ENCODE measurements at regions not wholly inside any gene's neighbourhood (a gene's known extent, or its start where the extent isn't known, plus 50 kb on each side); places are given as distances from the start of the nearest gene placed in this dataset.

DNA sequence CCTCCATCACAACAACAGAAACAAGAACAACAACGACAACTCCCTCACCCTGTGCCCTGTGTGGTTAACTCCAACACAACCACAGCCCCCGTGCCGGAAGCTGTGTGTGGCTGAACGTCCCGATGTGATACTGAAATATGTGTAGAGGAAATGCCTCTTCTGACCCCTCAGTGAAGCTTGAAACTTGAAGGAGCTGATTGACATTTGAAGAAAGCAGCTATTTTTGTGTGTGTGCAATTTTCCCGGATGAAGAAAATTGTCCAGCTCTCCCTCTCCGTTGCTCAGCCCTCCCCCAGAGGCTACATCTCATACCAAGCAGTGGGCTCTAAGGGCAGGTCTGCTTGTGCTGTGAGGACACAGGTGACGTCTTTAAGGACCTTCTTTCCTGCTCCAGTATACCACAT is 173.8 kb downstream of the ICOS start:
- no peak overlapping the region for H3K27ac ChIP-seq (ENCODE audit: low read depth, low read length, poor library complexity, severe bottlenecking)
- no peaks in the 10 kb centered on the region for H3K9me3 ChIP-seq (ENCODE audit: low read length)
- H3K4me2 ChIP-seq (ENCODE audit: low read length), result peak overlapping the region; percentile 34
- H3K4me1 ChIP-seq (ENCODE audit: insufficient read depth, low read length, poor library complexity, severe bottlenecking), result peaks cover 14% of the 10 kb centered on the region
- peak; percentile 50 for DNase-seq (ENCODE audit: low spot score)
- H3K4me3 ChIP-seq (ENCODE audit: low read depth, low read length, poor library complexity, severe bottlenecking), result peak overlapping the region; percentile 9
- no TSS peak for BruUV-seq (replicated peaks)
- no peaks in the 10 kb centered on the region for H3K79me2 ChIP-seq (ENCODE audit: insufficient read depth, low read depth, low read length)
- TF ChIP-seq EZH2phosphoT487 (IDR thresholded peaks at IDR 0.05; ENCODE audit: borderline replicate concordance, low read depth, low read length), result no peak
- TF ChIP-seq, protein P1, sequence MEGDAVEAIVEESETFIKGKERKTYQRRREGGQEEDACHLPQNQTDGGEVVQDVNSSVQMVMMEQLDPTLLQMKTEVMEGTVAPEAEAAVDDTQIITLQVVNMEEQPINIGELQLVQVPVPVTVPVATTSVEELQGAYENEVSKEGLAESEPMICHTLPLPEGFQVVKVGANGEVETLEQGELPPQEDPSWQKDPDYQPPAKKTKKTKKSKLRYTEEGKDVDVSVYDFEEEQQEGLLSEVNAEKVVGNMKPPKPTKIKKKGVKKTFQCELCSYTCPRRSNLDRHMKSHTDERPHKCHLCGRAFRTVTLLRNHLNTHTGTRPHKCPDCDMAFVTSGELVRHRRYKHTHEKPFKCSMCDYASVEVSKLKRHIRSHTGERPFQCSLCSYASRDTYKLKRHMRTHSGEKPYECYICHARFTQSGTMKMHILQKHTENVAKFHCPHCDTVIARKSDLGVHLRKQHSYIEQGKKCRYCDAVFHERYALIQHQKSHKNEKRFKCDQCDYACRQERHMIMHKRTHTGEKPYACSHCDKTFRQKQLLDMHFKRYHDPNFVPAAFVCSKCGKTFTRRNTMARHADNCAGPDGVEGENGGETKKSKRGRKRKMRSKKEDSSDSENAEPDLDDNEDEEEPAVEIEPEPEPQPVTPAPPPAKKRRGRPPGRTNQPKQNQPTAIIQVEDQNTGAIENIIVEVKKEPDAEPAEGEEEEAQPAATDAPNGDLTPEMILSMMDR (conservative IDR thresholded peaks at IDR 0.05; ENCODE audit: low read length), result no peak
- CTCF ChIA-PET (ENCODE audit: unreplicated experiment), result no interaction called here
- POLR2A ChIA-PET, result interaction anchor here (0.6 kb wide), 1 partner anchor 1006 kb away, joined by 4 read pairs; no protein-coding TSS in a partner anchor
- H2AFZ ChIP-seq (ENCODE audit: low read length), result peak overlapping the region; percentile 75
- H4K20me1 ChIP-seq (ENCODE audit: insufficient read depth, low read length), result no peaks in the 10 kb centered on the region
- H3K36me3 ChIP-seq (ENCODE audit: insufficient read depth, low read length), result no peaks in the 10 kb centered on the region
- intact Hi-C loops (cut with micrococcal nuclease; ENCODE audit: unreplicated experiment), result no loop called here
- H3K9me2 ChIP-seq (ENCODE audit: insufficient read depth, low read length), result no peaks in the 10 kb centered on the region

DNA sequence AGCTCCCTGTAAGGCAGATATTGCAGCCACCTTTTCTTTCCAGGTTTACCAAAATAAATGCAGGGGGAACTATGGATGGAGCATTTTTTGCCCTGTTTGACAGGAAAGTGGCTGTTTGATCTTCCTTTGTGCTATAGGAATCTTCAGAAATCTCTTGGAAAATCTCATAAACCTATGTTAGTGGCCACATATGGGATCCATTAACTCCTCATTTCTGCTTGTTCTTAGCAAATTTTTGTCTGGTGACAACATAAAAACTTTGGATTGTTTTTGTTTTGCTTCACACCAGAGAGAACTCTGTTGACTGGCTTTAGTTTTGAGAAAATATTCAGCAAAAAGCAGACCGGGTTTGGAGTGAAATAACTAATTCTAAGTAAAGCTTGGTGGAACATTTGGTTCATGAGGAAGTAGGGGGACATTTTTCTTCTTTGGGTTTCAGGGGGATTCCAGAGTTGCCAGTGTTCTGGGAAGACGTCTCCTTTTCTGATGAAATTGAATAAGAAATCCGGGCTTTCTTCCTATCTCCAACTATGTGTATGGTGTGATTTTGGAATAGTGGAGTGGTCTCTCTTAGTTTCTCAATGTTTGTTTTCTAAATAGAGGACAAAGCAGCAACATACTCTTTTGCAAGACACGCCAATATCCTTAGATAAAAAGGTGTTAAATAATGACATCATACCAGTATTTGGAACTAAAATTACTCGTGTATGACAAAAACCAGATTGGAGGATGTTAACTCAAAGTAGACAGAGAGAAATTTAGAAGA is 174.4 kb downstream of the ICOS start:
- Histone ChIP-seq H3K9me2 (ENCODE audit: insufficient read depth, low read length) (no peaks in the 10 kb centered on the region), H3K36me3 (ENCODE audit: insufficient read depth, low read length) (no peaks in the 10 kb centered on the region), H2AFZ (ENCODE audit: low read length) (peak overlapping the region; percentile 75), H3K79me2 (ENCODE audit: insufficient read depth, low read depth, low read length) (no peaks in the 10 kb centered on the region), H3K9me3 (ENCODE audit: low read length) (no peaks in the 10 kb centered on the region), H3K4me2 (ENCODE audit: low read length) (peak overlapping the region; percentile 34), H3K4me1 (ENCODE audit: insufficient read depth, low read length, poor library complexity, severe bottlenecking) (peaks cover 14% of the 10 kb centered on the region), H4K20me1 (ENCODE audit: insufficient read depth, low read length) (no peaks in the 10 kb centered on the region), H3K4me3 (ENCODE audit: low read depth, low read length, poor library complexity, severe bottlenecking) (peak overlapping the region; percentile 9), H3K27ac (ENCODE audit: low read depth, low read length, poor library complexity, severe bottlenecking) (no peak overlapping the region)
- no TSS peak for BruUV-seq (replicated peaks)
- ChIA-PET CTCF (ENCODE audit: unreplicated experiment) (no interaction called here), POLR2A (interaction anchor here (0.6 kb wide), 1 partner anchor 1005 kb away, joined by 4 read pairs; no protein-coding TSS in a partner anchor)
- TF ChIP-seq, protein P1 (conservative IDR thresholded peaks at IDR 0.05; ENCODE audit: low read length), result no peak
- no peak for TF ChIP-seq EZH2phosphoT487 (IDR thresholded peaks at IDR 0.05; ENCODE audit: borderline replicate concordance, low read depth, low read length)
- intact Hi-C loops (cut with micrococcal nuclease; ENCODE audit: unreplicated experiment), result no loop called here
- DNase-seq (ENCODE audit: low spot score), result no peak

DNA sequence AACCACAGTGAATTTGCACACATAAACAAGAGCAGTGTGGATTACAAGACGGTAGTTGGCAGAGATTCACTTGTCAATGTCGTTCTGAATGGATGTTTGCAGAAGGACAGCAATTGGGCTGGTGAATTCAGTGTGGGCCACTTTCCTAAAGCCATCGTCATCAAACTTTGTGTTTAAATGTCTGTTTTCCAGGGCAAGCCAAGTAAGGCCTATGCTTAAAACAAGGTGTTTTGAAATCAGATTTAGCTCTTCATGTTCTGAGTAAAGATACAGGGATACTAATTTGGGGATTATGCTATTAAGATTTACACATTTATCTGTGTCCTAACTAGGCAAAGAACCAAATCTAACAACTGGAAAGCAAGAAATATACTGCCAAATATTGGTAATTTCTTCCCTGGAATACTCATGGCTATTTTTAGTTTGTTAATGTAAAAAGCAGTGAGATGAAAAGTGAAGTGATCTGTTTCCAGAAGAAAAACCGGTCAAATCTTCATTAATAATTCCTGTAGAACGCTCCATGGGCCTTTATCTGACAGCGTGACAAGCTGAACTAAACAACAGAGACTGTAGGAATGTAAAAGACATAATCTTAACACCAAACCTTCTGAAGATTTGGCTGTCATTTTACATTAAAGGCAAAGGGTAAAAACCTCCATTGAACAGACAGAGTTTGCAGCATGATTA is 175.7 kb downstream of the ICOS start:
- ChIA-PET CTCF (ENCODE audit: unreplicated experiment) (no interaction called here), POLR2A (no interaction called here)
- intact Hi-C loops (cut with micrococcal nuclease; ENCODE audit: unreplicated experiment), result no loop called here
- Histone ChIP-seq H3K9me2 (ENCODE audit: insufficient read depth, low read length) (no peaks in the 10 kb centered on the region), H3K36me3 (ENCODE audit: insufficient read depth, low read length) (no peaks in the 10 kb centered on the region), H3K27ac (ENCODE audit: low read depth, low read length, poor library complexity, severe bottlenecking) (no peak overlapping the region), H4K20me1 (ENCODE audit: insufficient read depth, low read length) (no peaks in the 10 kb centered on the region), H3K4me2 (ENCODE audit: low read length) (no peak overlapping the region), H3K4me1 (ENCODE audit: insufficient read depth, low read length, poor library complexity, severe bottlenecking) (peaks cover 14% of the 10 kb centered on the region), H3K9me3 (ENCODE audit: low read length) (no peaks in the 10 kb centered on the region), H3K4me3 (ENCODE audit: low read depth, low read length, poor library complexity, severe bottlenecking) (no peak overlapping the region), H3K79me2 (ENCODE audit: insufficient read depth, low read depth, low read length) (no peaks in the 10 kb centered on the region), H2AFZ (ENCODE audit: low read length) (no peak overlapping the region)
- TF ChIP-seq EZH2phosphoT487 (IDR thresholded peaks at IDR 0.05; ENCODE audit: borderline replicate concordance, low read depth, low read length), result no peak
- TF ChIP-seq, protein P1 (conservative IDR thresholded peaks at IDR 0.05; ENCODE audit: low read length), result no peak
- BruUV-seq (replicated peaks), result no TSS peak
- no peak for DNase-seq (ENCODE audit: low spot score)
